ENCODE measurements at regions not wholly inside any gene's neighbourhood (a gene's known extent, or its start where the extent isn't known, plus 50 kb on each side); places are given as distances from the start of the nearest gene placed in this dataset.

DNA sequence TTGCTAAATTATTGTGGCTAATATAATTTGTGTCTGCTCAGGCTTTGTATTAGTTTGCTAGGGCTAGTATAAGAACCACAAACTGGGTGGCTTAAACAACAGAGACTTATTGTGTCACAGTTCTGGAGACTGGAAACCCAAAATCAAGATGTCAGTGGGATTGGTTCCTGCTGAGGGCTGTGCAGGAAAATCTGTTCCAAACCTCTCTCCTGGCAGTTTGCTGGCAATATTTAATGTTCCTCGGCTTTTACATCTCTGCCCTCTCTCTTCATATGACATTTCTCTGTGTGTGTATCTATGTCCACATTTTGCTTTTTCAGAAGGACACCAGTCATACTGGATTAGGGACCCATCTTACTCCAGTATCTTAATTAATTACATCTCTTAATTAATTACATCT lies 498.8 kb upstream of the CD180 start:
- TF ChIP-seq CTCF (conservative IDR thresholded peaks at IDR 0.05) (no peak), EZH2 (IDR thresholded peaks at IDR 0.05; ENCODE audit: low read depth) (no peak)
